ENCODE measurements at regions not wholly inside any gene's neighbourhood (a gene's known extent, or its start where the extent isn't known, plus 50 kb on each side); places are given as distances from the start of the nearest gene placed in this dataset.

DNA sequence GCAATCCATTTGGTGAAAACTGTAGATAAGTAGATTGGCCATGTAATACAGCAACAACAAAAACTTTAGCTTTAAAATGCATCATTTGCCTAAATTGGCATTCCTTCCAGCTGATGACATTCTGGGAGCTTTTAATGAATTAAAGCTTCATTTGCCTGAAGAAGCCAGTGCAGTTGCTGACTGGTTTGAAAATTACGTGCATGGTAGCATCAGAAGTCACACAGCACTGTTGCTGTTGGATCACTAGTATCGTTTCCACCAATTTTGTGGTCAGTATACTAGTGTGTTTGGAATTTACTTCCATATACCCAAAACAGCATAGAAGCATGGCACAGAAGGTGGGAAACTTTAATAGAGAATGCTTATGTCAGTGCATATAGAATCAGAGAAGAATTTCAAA is 194.9 kb downstream of the ETV1 start:
- no peak for TF ChIP-seq TAF1 (conservative IDR thresholded peaks at IDR 0.05)
- TF ChIP-seq, protein P1, sequence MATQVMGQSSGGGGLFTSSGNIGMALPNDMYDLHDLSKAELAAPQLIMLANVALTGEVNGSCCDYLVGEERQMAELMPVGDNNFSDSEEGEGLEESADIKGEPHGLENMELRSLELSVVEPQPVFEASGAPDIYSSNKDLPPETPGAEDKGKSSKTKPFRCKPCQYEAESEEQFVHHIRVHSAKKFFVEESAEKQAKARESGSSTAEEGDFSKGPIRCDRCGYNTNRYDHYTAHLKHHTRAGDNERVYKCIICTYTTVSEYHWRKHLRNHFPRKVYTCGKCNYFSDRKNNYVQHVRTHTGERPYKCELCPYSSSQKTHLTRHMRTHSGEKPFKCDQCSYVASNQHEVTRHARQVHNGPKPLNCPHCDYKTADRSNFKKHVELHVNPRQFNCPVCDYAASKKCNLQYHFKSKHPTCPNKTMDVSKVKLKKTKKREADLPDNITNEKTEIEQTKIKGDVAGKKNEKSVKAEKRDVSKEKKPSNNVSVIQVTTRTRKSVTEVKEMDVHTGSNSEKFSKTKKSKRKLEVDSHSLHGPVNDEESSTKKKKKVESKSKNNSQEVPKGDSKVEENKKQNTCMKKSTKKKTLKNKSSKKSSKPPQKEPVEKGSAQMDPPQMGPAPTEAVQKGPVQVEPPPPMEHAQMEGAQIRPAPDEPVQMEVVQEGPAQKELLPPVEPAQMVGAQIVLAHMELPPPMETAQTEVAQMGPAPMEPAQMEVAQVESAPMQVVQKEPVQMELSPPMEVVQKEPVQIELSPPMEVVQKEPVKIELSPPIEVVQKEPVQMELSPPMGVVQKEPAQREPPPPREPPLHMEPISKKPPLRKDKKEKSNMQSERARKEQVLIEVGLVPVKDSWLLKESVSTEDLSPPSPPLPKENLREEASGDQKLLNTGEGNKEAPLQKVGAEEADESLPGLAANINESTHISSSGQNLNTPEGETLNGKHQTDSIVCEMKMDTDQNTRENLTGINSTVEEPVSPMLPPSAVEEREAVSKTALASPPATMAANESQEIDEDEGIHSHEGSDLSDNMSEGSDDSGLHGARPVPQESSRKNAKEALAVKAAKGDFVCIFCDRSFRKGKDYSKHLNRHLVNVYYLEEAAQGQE (IDR thresholded peaks at IDR 0.05), result no peak
- TF ChIP-seq, protein P2, sequence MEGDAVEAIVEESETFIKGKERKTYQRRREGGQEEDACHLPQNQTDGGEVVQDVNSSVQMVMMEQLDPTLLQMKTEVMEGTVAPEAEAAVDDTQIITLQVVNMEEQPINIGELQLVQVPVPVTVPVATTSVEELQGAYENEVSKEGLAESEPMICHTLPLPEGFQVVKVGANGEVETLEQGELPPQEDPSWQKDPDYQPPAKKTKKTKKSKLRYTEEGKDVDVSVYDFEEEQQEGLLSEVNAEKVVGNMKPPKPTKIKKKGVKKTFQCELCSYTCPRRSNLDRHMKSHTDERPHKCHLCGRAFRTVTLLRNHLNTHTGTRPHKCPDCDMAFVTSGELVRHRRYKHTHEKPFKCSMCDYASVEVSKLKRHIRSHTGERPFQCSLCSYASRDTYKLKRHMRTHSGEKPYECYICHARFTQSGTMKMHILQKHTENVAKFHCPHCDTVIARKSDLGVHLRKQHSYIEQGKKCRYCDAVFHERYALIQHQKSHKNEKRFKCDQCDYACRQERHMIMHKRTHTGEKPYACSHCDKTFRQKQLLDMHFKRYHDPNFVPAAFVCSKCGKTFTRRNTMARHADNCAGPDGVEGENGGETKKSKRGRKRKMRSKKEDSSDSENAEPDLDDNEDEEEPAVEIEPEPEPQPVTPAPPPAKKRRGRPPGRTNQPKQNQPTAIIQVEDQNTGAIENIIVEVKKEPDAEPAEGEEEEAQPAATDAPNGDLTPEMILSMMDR (IDR thresholded peaks at IDR 0.05; ENCODE audit: low read depth, low read length, missing input control), result no peak
- TF ChIP-seq, protein P3, sequence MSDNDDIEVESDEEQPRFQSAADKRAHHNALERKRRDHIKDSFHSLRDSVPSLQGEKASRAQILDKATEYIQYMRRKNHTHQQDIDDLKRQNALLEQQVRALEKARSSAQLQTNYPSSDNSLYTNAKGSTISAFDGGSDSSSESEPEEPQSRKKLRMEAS (IDR thresholded peaks at IDR 0.05), result no peak
- no peak for TF ChIP-seq NR2F2 (IDR thresholded peaks at IDR 0.05)
- TF ChIP-seq, protein P4, sequence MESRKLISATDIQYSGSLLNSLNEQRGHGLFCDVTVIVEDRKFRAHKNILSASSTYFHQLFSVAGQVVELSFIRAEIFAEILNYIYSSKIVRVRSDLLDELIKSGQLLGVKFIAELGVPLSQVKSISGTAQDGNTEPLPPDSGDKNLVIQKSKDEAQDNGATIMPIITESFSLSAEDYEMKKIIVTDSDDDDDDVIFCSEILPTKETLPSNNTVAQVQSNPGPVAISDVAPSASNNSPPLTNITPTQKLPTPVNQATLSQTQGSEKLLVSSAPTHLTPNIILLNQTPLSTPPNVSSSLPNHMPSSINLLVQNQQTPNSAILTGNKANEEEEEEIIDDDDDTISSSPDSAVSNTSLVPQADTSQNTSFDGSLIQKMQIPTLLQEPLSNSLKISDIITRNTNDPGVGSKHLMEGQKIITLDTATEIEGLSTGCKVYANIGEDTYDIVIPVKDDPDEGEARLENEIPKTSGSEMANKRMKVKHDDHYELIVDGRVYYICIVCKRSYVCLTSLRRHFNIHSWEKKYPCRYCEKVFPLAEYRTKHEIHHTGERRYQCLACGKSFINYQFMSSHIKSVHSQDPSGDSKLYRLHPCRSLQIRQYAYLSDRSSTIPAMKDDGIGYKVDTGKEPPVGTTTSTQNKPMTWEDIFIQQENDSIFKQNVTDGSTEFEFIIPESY (IDR thresholded peaks at IDR 0.05), result no peak
- TF ChIP-seq JUND (IDR thresholded peaks at IDR 0.05), result no peak
- no peak for TF ChIP-seq GABPA (IDR thresholded peaks at IDR 0.05 in 1 of 2, conservative IDR thresholded peaks at IDR 0.05 in 1 of 2)
- TF ChIP-seq RAD21 (IDR thresholded peaks at IDR 0.05), result no peak
- TF ChIP-seq SP1 (IDR thresholded peaks at IDR 0.05), result no peak
- no peak for TF ChIP-seq RXRA (IDR thresholded peaks at IDR 0.05)
- no peak for TF ChIP-seq HNF4G (IDR thresholded peaks at IDR 0.05)
- TF ChIP-seq YY1 (IDR thresholded peaks at IDR 0.05), result no peak
- no peak for TF ChIP-seq EGR1 (IDR thresholded peaks at IDR 0.05; ENCODE audit: low read depth in 2 of 2)

Data from liver (tissue), 3 donors.